ENCODE measurements at regions not wholly inside any gene's neighbourhood (a gene's known extent, or its start where the extent isn't known, plus 50 kb on each side); places are given as distances from the start of the nearest gene placed in this dataset.

DNA sequence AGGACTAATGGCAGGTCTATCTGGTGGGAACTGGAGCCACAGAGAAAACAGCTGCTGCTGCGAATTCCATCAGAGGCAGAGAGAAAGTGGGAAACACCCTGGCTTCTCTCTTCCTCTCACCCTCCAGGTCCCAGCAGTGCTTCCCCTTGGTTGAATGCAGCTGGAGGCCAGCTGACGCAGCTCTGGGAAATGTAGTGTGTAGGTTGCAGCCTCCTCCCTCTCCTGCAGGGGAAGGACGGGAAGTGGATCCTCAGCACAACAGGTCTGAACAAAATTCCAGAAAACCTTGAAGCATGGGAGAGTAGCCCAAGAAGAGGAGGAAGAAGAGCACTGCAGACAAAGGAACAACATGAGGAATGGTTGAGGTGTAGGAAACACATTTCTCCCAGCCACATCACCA is 67.8 kb upstream of the MMP2 start:
- Histone ChIP-seq H3K9me3 (no peaks in the 10 kb centered on the region), H3K36me3 (no peaks in the 10 kb centered on the region), H3K4me3 (no peak overlapping the region), H3K4me1 (no peaks in the 10 kb centered on the region), H3K27me3 (peaks cover 0 to 3% of the 10 kb centered on the region in 2 donors), H3K27ac (no peak overlapping the region)
- no peak for DNase-seq
- intact Hi-C loops (cut with DNase I; ENCODE audit: low total_unique reads): no loop called here
- TF ChIP-seq, protein P1, sequence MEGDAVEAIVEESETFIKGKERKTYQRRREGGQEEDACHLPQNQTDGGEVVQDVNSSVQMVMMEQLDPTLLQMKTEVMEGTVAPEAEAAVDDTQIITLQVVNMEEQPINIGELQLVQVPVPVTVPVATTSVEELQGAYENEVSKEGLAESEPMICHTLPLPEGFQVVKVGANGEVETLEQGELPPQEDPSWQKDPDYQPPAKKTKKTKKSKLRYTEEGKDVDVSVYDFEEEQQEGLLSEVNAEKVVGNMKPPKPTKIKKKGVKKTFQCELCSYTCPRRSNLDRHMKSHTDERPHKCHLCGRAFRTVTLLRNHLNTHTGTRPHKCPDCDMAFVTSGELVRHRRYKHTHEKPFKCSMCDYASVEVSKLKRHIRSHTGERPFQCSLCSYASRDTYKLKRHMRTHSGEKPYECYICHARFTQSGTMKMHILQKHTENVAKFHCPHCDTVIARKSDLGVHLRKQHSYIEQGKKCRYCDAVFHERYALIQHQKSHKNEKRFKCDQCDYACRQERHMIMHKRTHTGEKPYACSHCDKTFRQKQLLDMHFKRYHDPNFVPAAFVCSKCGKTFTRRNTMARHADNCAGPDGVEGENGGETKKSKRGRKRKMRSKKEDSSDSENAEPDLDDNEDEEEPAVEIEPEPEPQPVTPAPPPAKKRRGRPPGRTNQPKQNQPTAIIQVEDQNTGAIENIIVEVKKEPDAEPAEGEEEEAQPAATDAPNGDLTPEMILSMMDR (IDR thresholded peaks at IDR 0.05): no peak

DNA sequence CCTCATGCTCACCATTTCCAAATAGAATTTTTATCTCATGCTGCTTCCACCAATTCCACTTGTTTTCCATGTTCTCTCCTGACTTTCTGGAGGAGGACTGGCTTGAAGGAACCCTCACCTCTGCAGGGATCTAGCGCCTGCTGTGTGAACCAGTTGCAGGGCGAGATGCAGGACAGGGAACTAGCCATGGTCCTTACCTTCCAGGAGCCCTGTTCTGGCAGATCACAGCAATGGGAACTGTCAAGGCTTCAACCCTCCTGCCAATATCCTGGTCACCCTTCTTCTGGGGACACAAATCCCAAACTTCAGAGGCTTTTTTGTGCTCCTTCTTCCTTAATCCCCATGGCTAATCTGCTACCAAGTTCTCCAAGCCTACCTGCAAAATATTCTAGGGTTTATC is 60.4 kb upstream of the MMP2 start:
- TF ChIP-seq, protein P1 (IDR thresholded peaks at IDR 0.05): no peak
- no peak for DNase-seq
- Histone ChIP-seq H3K36me3 (no peaks in the 10 kb centered on the region), H3K4me1 (no peaks in the 10 kb centered on the region), H3K27me3 (peaks cover 0 to 35% of the 10 kb centered on the region in 2 donors), H3K9me3 (no peaks in the 10 kb centered on the region), H3K27ac (no peak overlapping the region), H3K4me3 (no peak overlapping the region)
- intact Hi-C loops (cut with DNase I; ENCODE audit: low total_unique reads): no loop called here

DNA sequence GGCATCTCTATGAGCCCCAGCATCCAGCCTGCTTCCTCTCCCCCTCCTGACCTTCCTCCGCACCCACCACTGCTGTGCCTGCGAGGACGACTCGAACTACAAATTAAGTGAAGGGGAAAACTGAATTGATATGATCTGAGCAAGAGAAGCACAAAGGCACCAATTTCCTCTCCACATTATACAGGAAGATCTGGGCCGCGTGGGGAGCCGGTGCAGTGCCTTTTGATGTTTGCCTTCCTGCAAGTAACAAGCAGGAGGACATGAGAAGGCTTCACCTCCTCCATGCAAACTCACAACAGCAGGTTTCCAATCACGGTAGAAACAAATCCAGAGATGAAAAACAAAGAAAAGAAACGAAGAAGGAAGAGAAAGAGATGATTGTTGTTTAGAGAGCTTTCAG is 57.8 kb upstream of the MMP2 start:
- H3K4me1 ChIP-seq: no peaks in the 10 kb centered on the region
- intact Hi-C loops (cut with DNase I; ENCODE audit: low total_unique reads): no loop called here
- TF ChIP-seq, protein P1 (IDR thresholded peaks at IDR 0.05): no peak
- H3K27ac ChIP-seq: no peak overlapping the region
- no peak overlapping the region for H3K4me3 ChIP-seq
- DNase-seq: no peak
- H3K36me3 ChIP-seq: no peaks in the 10 kb centered on the region
- no peaks in the 10 kb centered on the region for H3K9me3 ChIP-seq
- peaks cover 0 to 32% of the 10 kb centered on the region in 2 donors for H3K27me3 ChIP-seq

DNA sequence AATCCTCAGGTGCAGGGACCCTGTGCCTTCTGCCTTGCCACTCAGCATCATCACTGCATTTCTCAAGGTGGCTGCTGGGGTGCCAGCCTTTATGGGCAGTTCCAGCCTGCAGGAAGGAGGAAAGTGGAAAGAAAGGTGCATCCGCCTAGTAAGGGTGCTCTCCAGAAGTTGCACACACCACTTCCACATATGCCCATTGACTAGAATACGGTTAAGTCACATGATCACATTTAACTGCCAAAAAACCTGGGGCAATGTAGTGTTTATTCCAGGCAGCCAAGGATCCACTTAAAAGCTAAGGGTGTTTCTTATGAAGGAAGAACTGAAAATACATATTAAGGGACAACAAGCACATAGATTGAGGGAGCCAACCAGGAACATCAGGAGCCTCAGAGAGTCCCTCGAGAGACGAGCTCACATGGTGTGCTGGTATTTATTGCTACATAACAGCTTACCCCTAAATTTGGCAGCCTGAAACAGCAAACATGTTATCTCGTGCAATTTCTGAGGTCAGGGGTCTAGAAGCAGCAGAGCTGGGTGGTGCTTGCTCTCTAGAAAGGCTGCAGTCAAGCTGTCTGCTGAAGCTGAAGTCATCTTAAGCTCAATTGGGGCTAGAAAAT is 52.0 kb upstream of the MMP2 start:
- H3K9me3 ChIP-seq: no peaks in the 10 kb centered on the region
- intact Hi-C loops (cut with DNase I; ENCODE audit: low total_unique reads): no loop called here
- DNase-seq: peak in 1 of 2 donors; percentile 73
- TF ChIP-seq, protein P1 (IDR thresholded peaks at IDR 0.05): no peak
- no peaks in the 10 kb centered on the region for H3K36me3 ChIP-seq
- H3K4me1 ChIP-seq: no peaks in the 10 kb centered on the region
- no peaks in the 10 kb centered on the region for H3K27me3 ChIP-seq
- no peak overlapping the region for H3K4me3 ChIP-seq
- no peak overlapping the region for H3K27ac ChIP-seq

All from tibial artery (tissue), 4 donors.